ENCODE measurements at regions not wholly inside any gene's neighbourhood (a gene's known extent, or its start where the extent isn't known, plus 50 kb on each side); places are given as distances from the start of the nearest gene placed in this dataset.
A peak's percentile ranks its signal among the peaks of the same experiment; 100 is the strongest.

DNA sequence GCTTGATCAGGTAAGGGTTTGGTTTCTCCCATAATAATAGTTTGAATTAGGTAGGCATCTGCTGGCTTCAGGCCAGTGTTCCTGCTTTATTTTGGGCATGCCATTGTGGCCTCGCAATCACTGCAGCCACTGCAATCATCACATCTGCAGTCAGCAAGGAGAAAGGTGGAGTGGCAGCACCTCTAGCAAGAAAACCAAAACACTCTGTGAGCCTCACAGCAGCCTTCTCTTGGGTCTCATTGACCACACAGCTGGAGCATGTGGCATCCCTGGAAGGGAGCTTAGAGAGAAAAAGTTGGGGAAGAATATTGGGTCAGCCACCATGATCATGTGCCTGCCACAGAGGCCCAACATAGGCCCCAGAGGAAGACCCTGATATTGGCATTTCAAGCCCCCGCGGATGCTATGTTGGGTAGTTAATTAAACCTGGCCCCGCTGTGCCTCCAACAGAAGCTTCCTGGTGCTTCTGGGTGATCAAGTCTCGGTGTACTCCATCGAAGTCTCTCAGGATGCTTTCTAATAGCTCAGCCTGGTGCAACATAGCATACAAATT lies 158.0 kb upstream of the UBE2E1 start:
- Histone ChIP-seq H3K4me3 (ENCODE audit: control insufficient read depth in 2 of 3, extremely low read depth in 1 of 3, insufficient read depth in 2 of 3, low read depth in 1 of 3, low read length in 3 of 3) (no peak overlapping the region), H3K9ac (ENCODE audit: control insufficient read depth, extremely low read depth, insufficient read depth, low read length) (no peak overlapping the region), H3K4me2 (ENCODE audit: control insufficient read depth, extremely low read depth, insufficient read depth, low read depth, low read length) (no peak overlapping the region), H3K79me2 (ENCODE audit: control insufficient read depth, insufficient read depth, low read length) (no peaks in the 10 kb centered on the region), H3K9me3 (ENCODE audit: control insufficient read depth, low read depth, low read length) (no peaks in the 10 kb centered on the region), H3K4me1 (ENCODE audit: control insufficient read depth, extremely low read depth, insufficient read depth, low read length) (peaks cover 39% of the 10 kb centered on the region), H3K27me3 (ENCODE audit: control insufficient read depth, extremely low read depth, insufficient read depth, low read length) (no peaks in the 10 kb centered on the region), H2AFZ (ENCODE audit: control insufficient read depth, low read length) (no peak overlapping the region), H4K20me1 (ENCODE audit: control insufficient read depth, extremely low read depth, insufficient read depth, low read length) (no peaks in the 10 kb centered on the region), H3K9me1 (ENCODE audit: control insufficient read depth, extremely low read depth, insufficient read depth, low read length) (no peaks in the 10 kb centered on the region), H3K27ac (ENCODE audit: control insufficient read depth, insufficient read depth, low read length) (no peak overlapping the region), H3K36me3 (ENCODE audit: control insufficient read depth in 2 of 2, extremely low read depth in 1 of 2, insufficient read depth in 2 of 2, low read length in 2 of 2) (no peaks in the 10 kb centered on the region)
- FAIRE-seq (no peak), DNase-seq (ENCODE audit: low read depth, low spot score) (no peak)
- TF ChIP-seq, protein P1, sequence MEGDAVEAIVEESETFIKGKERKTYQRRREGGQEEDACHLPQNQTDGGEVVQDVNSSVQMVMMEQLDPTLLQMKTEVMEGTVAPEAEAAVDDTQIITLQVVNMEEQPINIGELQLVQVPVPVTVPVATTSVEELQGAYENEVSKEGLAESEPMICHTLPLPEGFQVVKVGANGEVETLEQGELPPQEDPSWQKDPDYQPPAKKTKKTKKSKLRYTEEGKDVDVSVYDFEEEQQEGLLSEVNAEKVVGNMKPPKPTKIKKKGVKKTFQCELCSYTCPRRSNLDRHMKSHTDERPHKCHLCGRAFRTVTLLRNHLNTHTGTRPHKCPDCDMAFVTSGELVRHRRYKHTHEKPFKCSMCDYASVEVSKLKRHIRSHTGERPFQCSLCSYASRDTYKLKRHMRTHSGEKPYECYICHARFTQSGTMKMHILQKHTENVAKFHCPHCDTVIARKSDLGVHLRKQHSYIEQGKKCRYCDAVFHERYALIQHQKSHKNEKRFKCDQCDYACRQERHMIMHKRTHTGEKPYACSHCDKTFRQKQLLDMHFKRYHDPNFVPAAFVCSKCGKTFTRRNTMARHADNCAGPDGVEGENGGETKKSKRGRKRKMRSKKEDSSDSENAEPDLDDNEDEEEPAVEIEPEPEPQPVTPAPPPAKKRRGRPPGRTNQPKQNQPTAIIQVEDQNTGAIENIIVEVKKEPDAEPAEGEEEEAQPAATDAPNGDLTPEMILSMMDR (optimal IDR thresholded peaks at IDR 0.05 in 1 of 3, IDR thresholded peaks at IDR 0.05 in 1 of 3, conservative IDR thresholded peaks at IDR 0.05 in 1 of 3; ENCODE audit: extremely low read depth in 1 of 3, insufficient read depth in 2 of 3, low read length in 3 of 3): no peak
- TF ChIP-seq EZH2 (IDR thresholded peaks at IDR 0.05; ENCODE audit: low read length): no peak
- dilution Hi-C loops (cut with MboI; ENCODE audit: extremely low pct_ligation_motif_present, low sequenced_read_pairs): no loop called here

DNA sequence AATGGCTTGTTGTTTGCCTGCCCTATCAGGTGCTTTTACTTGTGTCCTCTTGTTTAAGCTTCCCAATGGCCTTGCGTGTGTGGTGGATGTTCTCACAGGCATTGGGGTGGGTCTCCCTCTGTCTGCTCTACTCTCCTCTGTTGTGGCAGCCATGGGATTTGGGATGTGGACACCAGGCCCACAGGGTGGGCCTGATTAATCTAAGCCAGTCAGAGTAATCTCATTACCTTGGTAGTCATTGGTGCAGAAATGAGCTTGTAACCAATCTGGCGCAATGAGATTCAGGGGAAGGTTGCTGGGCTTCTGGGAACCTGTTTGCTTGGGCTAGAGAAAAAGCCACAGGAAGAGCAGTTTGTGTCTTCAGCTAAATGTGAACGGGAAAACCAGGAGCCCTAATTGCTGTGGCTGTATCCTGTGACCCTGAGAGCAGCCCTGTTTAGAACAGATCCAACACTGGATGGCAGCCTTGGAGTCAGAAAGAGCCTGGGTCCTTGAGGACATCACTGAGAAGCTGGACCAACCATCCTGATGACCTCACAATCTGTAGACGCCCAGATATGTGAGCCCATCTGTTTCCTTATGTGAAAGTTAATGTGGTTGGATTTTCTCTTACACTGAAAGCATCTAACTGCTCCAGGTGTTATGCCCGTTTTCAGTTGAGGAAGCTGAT lies 157.3 kb upstream of the UBE2E1 start:
- Histone ChIP-seq H3K4me3 (ENCODE audit: control insufficient read depth in 2 of 3, extremely low read depth in 1 of 3, insufficient read depth in 2 of 3, low read depth in 1 of 3, low read length in 3 of 3) (no peak overlapping the region), H4K20me1 (ENCODE audit: control insufficient read depth, extremely low read depth, insufficient read depth, low read length) (no peaks in the 10 kb centered on the region), H3K27me3 (ENCODE audit: control insufficient read depth, extremely low read depth, insufficient read depth, low read length) (no peaks in the 10 kb centered on the region), H3K9ac (ENCODE audit: control insufficient read depth, extremely low read depth, insufficient read depth, low read length) (no peak overlapping the region), H3K4me2 (ENCODE audit: control insufficient read depth, extremely low read depth, insufficient read depth, low read depth, low read length) (no peak overlapping the region), H2AFZ (ENCODE audit: control insufficient read depth, low read length) (no peak overlapping the region), H3K36me3 (ENCODE audit: control insufficient read depth in 2 of 2, extremely low read depth in 1 of 2, insufficient read depth in 2 of 2, low read length in 2 of 2) (no peaks in the 10 kb centered on the region), H3K27ac (ENCODE audit: control insufficient read depth, insufficient read depth, low read length) (no peak overlapping the region), H3K9me1 (ENCODE audit: control insufficient read depth, extremely low read depth, insufficient read depth, low read length) (no peaks in the 10 kb centered on the region), H3K9me3 (ENCODE audit: control insufficient read depth, low read depth, low read length) (no peaks in the 10 kb centered on the region), H3K4me1 (ENCODE audit: control insufficient read depth, extremely low read depth, insufficient read depth, low read length) (peaks cover 39% of the 10 kb centered on the region), H3K79me2 (ENCODE audit: control insufficient read depth, insufficient read depth, low read length) (no peaks in the 10 kb centered on the region)
- FAIRE-seq: peak; percentile 49
- dilution Hi-C loops (cut with MboI; ENCODE audit: extremely low pct_ligation_motif_present, low sequenced_read_pairs): no loop called here
- TF ChIP-seq, protein P1 (optimal IDR thresholded peaks at IDR 0.05 in 1 of 3, IDR thresholded peaks at IDR 0.05 in 1 of 3, conservative IDR thresholded peaks at IDR 0.05 in 1 of 3; ENCODE audit: extremely low read depth in 1 of 3, insufficient read depth in 2 of 3, low read length in 3 of 3): peak in 1 of 3 experiments; percentile 41
- no peak for TF ChIP-seq EZH2 (IDR thresholded peaks at IDR 0.05; ENCODE audit: low read length)
- DNase-seq (ENCODE audit: low read depth, low spot score): no peak

Measured in keratinocyte (primary cell).